Naive thymus-derived CD8-positive, alpha-beta T cell (primary cell): ENCODE measurements at regions not wholly inside any gene's neighbourhood (a gene's known extent, or its start where the extent isn't known, plus 50 kb on each side); places are given as distances from the start of the nearest gene placed in this dataset.
"Not testable (repeated sequence)": the region's sequence is repeated elsewhere in the genome, so short reads cannot be mapped to it uniquely, and the experiment has no call there.

Experiments
- ATAC-seq, 2 donors: fragments of 150-1000 bp; cut with Tn5 transposase in 1 of 2; sonication (Bioruptor Pico), chemical (Tn5 transposase) in 1 of 2; 1 replicate in 1 of 2; 2 replicates in 1 of 2; pipeline ENCODE4 v1.10.0; 2021; ENCODE audit warnings: mild to moderate bottlenecking in 2 of 2, moderate library complexity in 2 of 2
- POLR2A ChIA-PET: fragments of 350-600 bp; sonication (Branson Sonifier 250); formaldehyde crosslinking; loops from one replicate; lab custom pipeline; 2021; ENCODE audit warnings: antibody characterized with exemption; lab: Charles Lee
- DNase-seq, 10 donors: peaks; one replicate each; pipeline versions ENCODE4 v3.0.0 to v3.0.0-alpha.2; 2020 to 2022
- H3K27ac Mint-ChIP-seq, 10 donors: one replicate each; pipeline ENCODE4 v1.8.0; 2020 to 2022; ENCODE audit warnings: mild to moderate bottlenecking in 10 of 10, mixed read lengths in 10 of 10, moderate library complexity in 4 of 10, inconsistent platforms in 1 of 10
- H3K27me3 Mint-ChIP-seq, 5 donors: one replicate each; pipeline ENCODE4 v1.8.0; 2021 to 2022; ENCODE audit warnings: mixed read lengths in 5 of 5
- H3K36me3 Mint-ChIP-seq, 3 donors: one replicate each; pipeline ENCODE4 v1.8.0; 2020 to 2022; ENCODE audit warnings: mixed read lengths in 3 of 3, mild to moderate bottlenecking in 2 of 3, inconsistent platforms in 1 of 3
- H3K4me1 Mint-ChIP-seq, 4 donors: one replicate each; pipeline ENCODE4 v1.8.0; 2021 to 2022; ENCODE audit warnings: mixed read lengths in 4 of 4
- H3K4me3 Mint-ChIP-seq, 10 donors: one replicate each; pipeline ENCODE4 v1.8.0; 2020 to 2022; ENCODE audit warnings: mild to moderate bottlenecking in 10 of 10, mixed read lengths in 10 of 10, moderate library complexity in 6 of 10, inconsistent platforms in 1 of 10
- H3K9me3 Mint-ChIP-seq, 9 donors: one replicate each; pipeline ENCODE4 v1.8.0; 2020 to 2022; ENCODE audit warnings: mixed read lengths in 9 of 9, mild to moderate bottlenecking in 3 of 9, inconsistent platforms in 1 of 9, moderate library complexity in 1 of 9

DNA sequence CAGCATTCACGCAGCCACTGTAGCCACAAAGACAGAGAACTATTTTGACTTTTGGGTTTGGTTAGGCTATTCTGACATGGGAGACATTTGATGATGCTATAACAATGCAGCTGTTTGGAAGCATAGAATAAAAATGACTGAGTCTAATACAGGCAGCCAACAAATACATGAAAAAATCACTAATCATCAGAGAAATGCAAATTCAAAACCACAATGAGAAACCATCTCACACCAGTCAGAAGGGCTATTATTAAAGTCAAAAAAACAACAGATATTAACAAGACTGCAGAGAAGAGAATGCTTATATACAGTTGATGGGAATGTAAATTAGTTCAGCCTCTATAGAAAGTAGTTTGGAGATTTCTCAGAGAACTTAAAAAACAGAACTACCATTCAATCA lies 107.1 kb upstream of the POC5 start:
- no peak overlapping the region for H3K4me3 Mint-ChIP-seq
- POLR2A ChIA-PET: no interaction called here
- H3K27ac Mint-ChIP-seq: no peak overlapping the region
- peaks cover 0 to 12% (median 3%) of the 10 kb centered on the region in 9 donors for H3K9me3 Mint-ChIP-seq
- no peaks in the 10 kb centered on the region for H3K4me1 Mint-ChIP-seq
- H3K27me3 Mint-ChIP-seq: peaks cover 0 to 15% (median 0%) of the 10 kb centered on the region in 5 donors
- ATAC-seq (no peak), DNase-seq (no peak)
- no peaks in the 10 kb centered on the region for H3K36me3 Mint-ChIP-seq

- POLR2A ChIA-PET: no interaction called here
- H3K9me3 Mint-ChIP-seq: peaks cover 0 to 15% (median 4%) of the 10 kb centered on the region in 9 donors
- H3K4me3 Mint-ChIP-seq: no peak overlapping the region
- DNase-seq: no peak
- H3K36me3 Mint-ChIP-seq: peaks cover 0 to 3% (median 0%) of the 10 kb centered on the region in 3 donors
- no peak overlapping the region for H3K27ac Mint-ChIP-seq
- peaks cover 0 to 14% (median 3%) of the 10 kb centered on the region in 5 donors for H3K27me3 Mint-ChIP-seq
- ATAC-seq: no peak
- no peaks in the 10 kb centered on the region for H3K4me1 Mint-ChIP-seq
These were observed 106.6 kb upstream of the POC5 start for GRCh38 chr5:75823811-75824210.

DNA sequence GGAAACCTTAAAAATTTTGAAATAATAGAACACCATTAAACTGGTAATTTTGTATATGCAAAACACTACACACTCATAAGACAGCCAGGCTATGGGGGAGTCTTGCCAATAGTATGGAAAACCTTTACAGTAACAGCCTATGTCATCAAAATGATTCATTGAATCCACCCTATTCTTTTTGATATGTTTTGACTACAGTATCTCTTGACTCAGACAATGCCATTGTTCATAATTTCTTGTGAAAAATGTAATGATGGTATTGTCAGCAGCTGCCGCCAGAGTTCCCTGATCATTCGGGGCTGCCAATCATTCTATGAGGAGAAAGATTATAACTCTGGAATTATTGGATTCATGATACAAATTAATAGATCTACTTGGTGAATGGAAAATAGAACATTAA lies 101.4 kb upstream of the POC5 start:
- peaks cover 24 to 39% (median 34%) of the 10 kb centered on the region in 5 donors for H3K27me3 Mint-ChIP-seq
- no peaks in the 10 kb centered on the region for H3K4me1 Mint-ChIP-seq
- POLR2A ChIA-PET: no interaction called here
- DNase-seq (no peak), ATAC-seq (no peak)
- no peak overlapping the region for H3K27ac Mint-ChIP-seq
- H3K36me3 Mint-ChIP-seq: peaks cover 0 to 5% (median 0%) of the 10 kb centered on the region in 3 donors
- no peak overlapping the region for H3K4me3 Mint-ChIP-seq
- peaks cover 0 to 21% (median 7%) of the 10 kb centered on the region in 9 donors for H3K9me3 Mint-ChIP-seq

DNA sequence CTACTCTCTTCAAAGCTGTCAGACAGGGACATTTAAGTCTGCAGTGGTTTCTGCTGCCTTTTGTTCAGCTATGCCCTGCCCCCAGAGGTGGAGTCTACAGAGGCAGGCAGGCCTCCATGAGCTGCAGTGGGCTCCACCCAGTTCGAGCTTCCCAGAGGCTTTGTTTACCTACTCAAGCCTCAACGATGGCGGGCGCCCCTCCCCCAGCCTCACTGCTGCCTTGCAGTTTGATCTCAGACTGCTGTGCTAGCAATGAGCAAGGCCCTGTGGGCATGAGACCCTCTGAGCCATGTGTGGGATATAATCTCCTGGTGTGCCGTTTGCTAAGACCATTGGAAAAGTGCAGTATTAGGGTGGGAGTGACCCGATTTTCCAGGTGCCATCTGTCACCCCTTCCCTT lies 82.5 kb upstream of the POC5 start:
- DNase-seq, H3K4me1 Mint-ChIP-seq, ATAC-seq, H3K4me3 Mint-ChIP-seq, H3K27ac Mint-ChIP-seq, POLR2A ChIA-PET: not testable (repeated sequence)
- H3K36me3 Mint-ChIP-seq: peaks cover 0 to 24% (median 2%) of the 10 kb centered on the region in 3 donors
- H3K27me3 Mint-ChIP-seq: peaks cover 0 to 41% (median 21%) of the 10 kb centered on the region in 5 donors
- H3K9me3 Mint-ChIP-seq: peaks cover 0 to 49% (median 34%) of the 10 kb centered on the region in 9 donors

GRCh38 chr5:75769338-75769737 lies 52.1 kb upstream of the POC5 start:
- not testable (repeated sequence) for ATAC-seq
- H3K9me3 Mint-ChIP-seq: peaks cover 26 to 73% (median 52%) of the 10 kb centered on the region in 9 donors
- peaks cover 2 to 30% (median 12%) of the 10 kb centered on the region in 3 donors for H3K36me3 Mint-ChIP-seq

More at GRCh38 chr5:75769338-75769737, 52.1 kb upstream of the POC5 start:
- H3K4me1 Mint-ChIP-seq, DNase-seq, H3K27ac Mint-ChIP-seq, POLR2A ChIA-PET, H3K4me3 Mint-ChIP-seq: not testable (repeated sequence)
- peaks cover 7 to 27% (median 18%) of the 10 kb centered on the region in 5 donors for H3K27me3 Mint-ChIP-seq
